ENCODE measurements at regions not wholly inside any gene's neighbourhood (a gene's known extent, or its start where the extent isn't known, plus 50 kb on each side); places are given as distances from the start of the nearest gene placed in this dataset.

- no peak for TF ChIP-seq CTCF (conservative IDR thresholded peaks at IDR 0.05; ENCODE audit: low read length)
- TF ChIP-seq EZH2phosphoT487 (IDR thresholded peaks at IDR 0.05; ENCODE audit: borderline replicate concordance) = no peak
Observed at GRCh38 chr7:85286446-85286845, 99.6 kb upstream of the SEMA3D start.

All from Loucy (cell line).